HG03039 (cell line): ENCODE measurements at regions not wholly inside any gene's neighbourhood (a gene's known extent, or its start where the extent isn't known, plus 50 kb on each side); places are given as distances from the start of the nearest gene placed in this dataset.

Experiments
- ATAC-seq: cut with Tn5 transposase; IDR thresholded peaks from one replicate; pipeline ENCODE4 v1.9.1; 2021; ENCODE audit warnings: mild to moderate bottlenecking, moderate library complexity; ENCODE audit not compliant: unreplicated experiment

GRCh38 chr11:81080476-81080875 is 1639.6 kb upstream of the TENM4 start:
- no peak for ATAC-seq

DNA sequence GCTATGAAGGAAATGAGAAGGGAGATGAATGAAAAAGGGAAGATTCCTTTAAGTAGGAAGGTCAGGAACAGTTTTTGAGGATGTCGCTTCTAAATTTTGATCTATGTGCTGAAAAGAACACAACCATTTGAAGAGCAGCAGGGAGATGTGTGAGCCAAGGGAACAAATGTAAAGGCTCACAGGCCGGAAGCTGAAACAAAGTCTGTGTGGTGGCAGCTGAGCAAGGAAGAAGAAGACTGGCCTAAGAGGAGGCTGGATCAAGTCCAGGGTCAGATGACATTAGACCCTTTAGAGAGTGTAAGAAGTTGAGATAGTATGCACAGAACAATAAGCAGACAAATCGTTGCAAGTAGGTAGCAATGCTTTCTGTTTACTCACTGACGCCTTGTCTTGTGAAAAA is 1631.4 kb upstream of the TENM4 start:
- no peak for ATAC-seq

GRCh38 chr11:81071606-81072005 is 1630.8 kb upstream of the TENM4 start:
- no peak for ATAC-seq

DNA sequence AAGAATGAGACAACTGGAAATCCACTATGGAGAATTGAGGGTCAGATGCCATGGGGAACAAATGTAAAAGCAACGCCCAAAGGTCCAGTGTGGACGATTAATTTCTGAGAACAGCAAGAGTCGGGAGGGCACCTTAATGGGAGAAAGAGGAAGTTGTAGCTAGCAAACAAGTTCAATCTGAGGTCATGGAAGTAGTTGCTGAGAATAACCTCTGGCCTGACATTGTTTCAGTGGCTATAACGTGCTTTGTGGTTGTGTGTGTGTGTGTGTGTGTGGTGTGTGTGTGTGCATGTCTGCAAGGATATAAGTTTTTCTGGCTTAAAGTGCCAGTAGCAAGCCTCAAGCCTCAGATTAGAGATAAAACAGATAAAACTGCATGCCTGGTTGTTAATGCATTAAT is 1630.1 kb upstream of the TENM4 start:
- no peak for ATAC-seq

DNA sequence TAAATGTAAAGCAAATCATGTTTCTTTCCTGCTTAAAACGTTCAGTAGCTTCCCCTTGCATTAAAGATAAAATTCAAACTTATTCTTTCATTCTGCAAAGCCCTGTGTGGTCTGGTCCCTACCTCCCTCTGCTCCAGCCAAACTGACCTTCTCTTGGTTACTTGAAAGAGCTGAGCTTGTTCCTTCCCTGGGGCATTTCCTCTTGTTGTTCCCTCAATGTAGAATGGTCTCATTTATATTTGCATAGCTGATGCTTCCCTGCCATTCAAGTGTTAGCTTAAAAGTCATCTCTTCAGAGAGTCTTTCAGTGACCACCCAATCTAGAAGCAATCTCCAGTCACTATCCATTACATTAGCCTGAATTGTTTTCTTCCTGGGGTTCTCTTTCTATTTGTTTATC is 1618.5 kb upstream of the TENM4 start:
- ATAC-seq = no peak

- no peak for ATAC-seq
Measured at GRCh38 chr11:81052344-81053158, 1611.7 kb upstream of the TENM4 start.

GRCh38 chr11:81039916-81040524 is 1599.2 kb upstream of the TENM4 start:
- ATAC-seq = no peak

GRCh38 chr11:81036168-81036870 is 1595.5 kb upstream of the TENM4 start:
- no peak for ATAC-seq

- ATAC-seq = no peak
Measured at GRCh38 chr11:81033779-81034540, 1593.1 kb upstream of the TENM4 start.

GRCh38 chr11:81032906-81033305 is 1592.1 kb upstream of the TENM4 start:
- ATAC-seq = no peak

GRCh38 chr11:81030186-81030585 is 1589.4 kb upstream of the TENM4 start:
- ATAC-seq = no peak

DNA sequence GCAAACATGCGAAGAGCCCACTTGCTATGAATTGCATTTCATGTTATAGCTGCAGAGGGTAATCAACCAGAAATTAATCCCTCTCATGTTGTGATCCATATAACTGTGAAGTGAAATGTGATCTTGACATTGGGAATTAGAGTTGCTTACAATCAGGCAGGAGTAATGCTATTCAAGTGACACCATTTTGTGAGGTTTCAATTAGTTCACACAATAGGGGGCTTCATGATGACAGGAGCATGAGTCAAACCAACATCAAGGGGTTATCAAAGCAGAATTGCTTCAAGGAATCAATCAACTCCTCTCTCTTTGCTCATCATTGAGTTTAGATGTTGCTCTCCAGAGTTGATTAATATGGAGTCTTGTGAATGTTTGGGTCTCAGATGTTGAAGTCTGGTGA is 1585.2 kb upstream of the TENM4 start:
- ATAC-seq = no peak

DNA sequence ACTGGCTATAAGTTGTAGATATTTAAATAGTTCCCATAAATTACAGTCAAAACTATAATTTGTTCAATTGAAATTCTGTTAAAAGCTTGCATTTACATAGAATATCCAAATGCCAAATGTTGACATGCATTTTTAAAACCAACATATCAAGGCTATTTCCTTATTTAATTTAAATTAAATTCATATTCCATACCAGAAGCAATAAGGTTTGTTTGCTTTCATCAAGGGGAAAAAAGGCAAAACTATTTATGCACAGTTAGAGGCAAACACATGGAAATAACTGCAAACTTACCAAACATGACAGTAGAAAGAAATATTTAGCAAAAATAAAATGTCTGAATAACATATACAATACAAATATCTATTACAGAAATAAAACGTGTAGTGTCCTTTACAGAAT is 1581.2 kb upstream of the TENM4 start:
- ATAC-seq = no peak

- no peak for ATAC-seq
Measured at GRCh38 chr11:81010631-81011030, 1569.8 kb upstream of the TENM4 start.

- no peak for ATAC-seq
Measured at GRCh38 chr11:81007046-81007445, 1566.2 kb upstream of the TENM4 start.

GRCh38 chr11:81005595-81005994 is 1564.8 kb upstream of the TENM4 start:
- no peak for ATAC-seq

DNA sequence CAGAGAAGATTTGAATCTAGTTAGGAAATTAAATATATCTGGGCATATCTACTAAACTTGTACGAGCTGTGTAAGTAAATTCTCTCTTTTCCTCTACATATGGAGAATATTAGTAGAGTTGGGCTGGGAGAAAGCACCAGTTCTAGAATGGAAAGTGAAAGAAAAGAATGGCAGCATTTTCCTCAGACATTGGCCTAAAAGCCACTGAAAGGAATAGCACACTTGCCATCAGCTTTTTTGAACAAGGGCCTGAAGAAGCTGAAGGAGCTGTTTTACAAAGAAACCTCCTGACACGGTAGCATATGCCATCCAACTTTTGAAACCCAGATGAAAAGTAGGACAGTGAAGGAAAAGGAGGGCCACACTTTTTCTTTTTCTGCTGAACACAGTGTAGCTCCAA is 1563.7 kb upstream of the TENM4 start:
- ATAC-seq = no peak

DNA sequence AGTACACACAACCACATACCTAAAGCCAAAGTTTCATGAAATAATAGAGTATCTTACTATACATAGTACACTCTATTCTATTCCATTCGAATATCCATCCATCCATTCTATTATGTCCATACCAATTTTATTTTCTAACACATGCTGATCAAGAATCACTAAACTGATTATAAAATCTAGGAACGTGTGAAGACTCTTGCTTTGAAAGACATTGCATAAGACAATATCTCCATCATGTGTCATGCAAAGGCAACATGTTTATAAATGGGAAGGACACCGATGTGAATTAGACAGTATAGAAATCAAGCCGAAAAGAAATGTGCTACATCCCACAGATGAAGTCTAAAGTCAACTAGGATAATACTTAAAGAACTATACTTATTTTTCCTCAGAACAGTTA is 1561.5 kb upstream of the TENM4 start:
- no peak for ATAC-seq

GRCh38 chr11:81000735-81001134 is 1559.9 kb upstream of the TENM4 start:
- no peak for ATAC-seq

- no peak for ATAC-seq
Measured at GRCh38 chr11:81000334-81000733, 1559.5 kb upstream of the TENM4 start.

GRCh38 chr11:80995523-80995922 is 1554.7 kb upstream of the TENM4 start:
- ATAC-seq = no peak
